Stimulated activated naive CD4-positive, alpha-beta T cell (primary cell): ENCODE measurements at regions not wholly inside any gene's neighbourhood (a gene's known extent, or its start where the extent isn't known, plus 50 kb on each side); places are given as distances from the start of the nearest gene placed in this dataset.

Experiments
- DNase-seq, 6 experiments: peaks; one replicate each; lab custom pipeline; 2025; lab: John Stamatoyannopoulos, UW

DNA sequence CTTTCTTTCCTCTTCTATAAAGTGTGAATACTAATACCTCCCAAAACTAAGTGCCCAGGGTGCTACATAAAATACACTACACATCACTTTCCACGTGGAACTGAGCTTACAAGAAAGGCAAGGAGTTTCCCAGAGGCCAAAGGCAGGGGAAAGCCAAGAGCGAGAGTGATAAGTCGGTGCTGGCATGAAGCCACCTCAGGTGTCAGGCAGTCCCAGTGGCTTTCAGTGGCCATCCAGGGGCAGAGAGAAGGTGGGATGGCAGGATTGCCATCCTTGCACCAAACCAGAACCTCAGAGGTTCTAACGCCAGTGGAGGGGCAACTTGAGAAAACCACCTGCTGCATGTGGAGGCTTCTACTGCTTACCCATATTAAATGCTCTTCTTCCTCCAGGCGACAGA is 79.7 kb upstream of the DIO3 start:
- no peak for DNase-seq

- no peak for DNase-seq
Observed at GRCh38 chr14:101482066-101482465, 79.2 kb upstream of the DIO3 start.

DNA sequence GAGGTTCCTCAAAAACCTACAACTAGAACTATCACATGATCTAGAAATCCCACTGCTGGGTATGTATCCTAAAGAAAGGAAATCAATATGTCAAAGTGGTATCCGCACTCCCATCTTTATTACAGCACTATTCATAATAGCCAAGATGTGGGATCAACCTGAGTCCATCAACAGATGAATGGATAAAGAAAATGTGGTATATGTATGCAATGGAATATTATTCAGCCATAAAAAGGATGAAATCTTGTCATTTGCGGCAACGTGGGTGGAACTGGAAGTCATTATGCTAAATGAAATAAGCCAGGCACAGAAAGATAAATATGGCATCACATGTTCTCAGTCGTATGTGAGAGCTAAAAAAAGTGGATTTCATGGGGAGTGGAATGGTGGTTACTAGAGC is 77.5 kb upstream of the DIO3 start:
- DNase-seq, result no peak

DNA sequence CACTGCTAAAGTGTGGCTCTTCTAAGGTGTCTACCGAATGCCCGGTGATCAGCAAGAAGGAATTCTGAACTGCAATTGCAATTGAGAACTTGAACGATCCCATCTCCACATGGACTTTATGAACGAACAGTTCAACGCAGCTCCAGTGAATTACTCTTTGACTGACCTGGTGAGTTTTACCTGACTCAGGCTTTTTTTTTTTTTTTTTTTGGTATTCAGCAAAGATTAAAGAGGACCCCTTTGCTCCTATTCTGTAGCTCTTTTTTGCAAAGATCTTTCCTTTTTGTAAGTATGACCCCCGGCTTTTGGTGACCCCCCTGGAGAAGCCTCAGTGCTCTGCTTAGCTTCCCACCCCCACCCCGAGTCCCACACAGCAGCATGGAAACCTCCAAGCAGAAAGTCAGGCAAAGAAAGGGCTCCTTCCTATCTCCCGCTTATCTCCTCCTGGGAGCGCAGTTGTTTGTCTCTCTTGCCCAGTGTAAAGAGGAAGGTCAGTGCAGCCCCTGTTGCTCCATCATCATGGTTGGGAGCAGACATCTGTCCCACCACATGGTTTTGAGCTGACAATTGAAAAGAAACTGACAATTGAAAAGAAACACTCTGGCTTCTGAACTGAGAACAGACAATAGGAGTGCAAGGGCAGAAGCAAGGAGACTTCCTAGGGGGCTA is 72.1 kb upstream of the DIO3 start:
- no peak for DNase-seq

- DNase-seq, result no peak
Observed at GRCh38 chr14:101490771-101491170, 70.5 kb upstream of the DIO3 start.

DNA sequence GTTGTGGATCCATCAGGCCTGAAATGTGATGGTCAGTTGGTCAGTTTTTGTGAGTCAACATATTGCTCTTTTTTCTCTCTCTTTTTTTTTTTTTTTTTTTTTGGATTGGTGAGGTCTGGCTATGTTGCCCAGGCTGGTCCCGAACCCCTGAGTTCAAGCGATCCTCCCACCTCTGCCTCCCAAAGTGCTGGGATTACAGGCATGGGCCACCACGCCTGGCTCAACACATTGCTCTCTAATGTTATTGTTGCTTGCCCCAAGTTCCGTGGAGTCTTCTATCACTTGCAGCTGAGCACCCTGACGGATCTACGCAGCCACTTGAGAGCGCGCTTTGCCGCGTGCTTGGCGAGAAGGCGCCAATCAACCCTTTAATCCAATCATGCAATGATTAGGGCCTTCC is 69.5 kb upstream of the DIO3 start:
- no peak for DNase-seq

- no peak for DNase-seq
Observed at GRCh38 chr14:101492716-101493115, 68.6 kb upstream of the DIO3 start.

DNA sequence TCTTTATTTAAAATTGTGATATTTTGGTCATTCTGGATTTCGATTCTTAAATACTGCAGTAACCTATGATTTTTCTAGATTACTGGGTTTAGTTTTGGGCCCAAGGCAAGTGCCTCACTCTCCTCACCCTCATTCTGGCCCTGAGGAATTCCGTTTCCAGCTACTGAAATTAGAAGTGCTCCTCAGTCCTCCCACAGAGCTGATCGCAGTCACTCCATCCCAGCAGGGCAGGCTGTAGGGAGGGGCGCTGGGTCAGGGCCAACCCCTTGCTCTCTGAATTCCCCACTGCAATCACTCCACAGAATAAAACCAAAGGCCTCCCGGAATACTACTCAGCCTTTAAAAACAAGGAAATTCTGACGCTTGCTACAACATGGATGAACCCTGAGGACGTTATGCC is 66.5 kb upstream of the DIO3 start:
- no peak for DNase-seq

DNA sequence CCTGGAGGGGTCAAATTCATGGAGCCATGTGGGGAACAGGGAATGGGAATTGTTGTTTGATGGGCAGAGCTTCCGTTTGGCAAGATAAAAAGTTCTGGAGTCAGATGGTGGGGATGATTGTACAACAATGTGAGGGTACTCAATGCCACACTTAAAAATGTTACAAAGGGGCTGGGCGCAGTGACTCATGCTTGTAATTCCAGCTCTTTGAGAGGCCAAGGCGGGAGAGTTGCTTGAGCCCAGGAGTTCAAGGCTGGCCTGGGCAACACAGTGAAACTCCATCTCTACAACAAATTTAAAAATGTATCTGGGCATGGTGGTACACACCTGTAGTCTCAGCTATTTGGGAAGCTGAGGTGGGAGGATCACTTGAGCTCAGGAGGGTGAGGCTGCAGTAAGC is 66.0 kb upstream of the DIO3 start:
- no peak for DNase-seq

GRCh38 chr14:101495827-101496775 is 65.2 kb upstream of the DIO3 start:
- DNase-seq, result no peak

GRCh38 chr14:101496776-101497683 is 64.3 kb upstream of the DIO3 start:
- DNase-seq, result no peak

GRCh38 chr14:101497684-101498525 is 63.4 kb upstream of the DIO3 start:
- DNase-seq, result no peak

GRCh38 chr14:101498526-101498860 is 62.8 kb upstream of the DIO3 start:
- DNase-seq, result no peak

- DNase-seq, result no peak
Observed at GRCh38 chr14:101499080-101499479, 62.2 kb upstream of the DIO3 start.

- DNase-seq, result no peak
Observed at GRCh38 chr14:101499513-101499912, 61.8 kb upstream of the DIO3 start.

DNA sequence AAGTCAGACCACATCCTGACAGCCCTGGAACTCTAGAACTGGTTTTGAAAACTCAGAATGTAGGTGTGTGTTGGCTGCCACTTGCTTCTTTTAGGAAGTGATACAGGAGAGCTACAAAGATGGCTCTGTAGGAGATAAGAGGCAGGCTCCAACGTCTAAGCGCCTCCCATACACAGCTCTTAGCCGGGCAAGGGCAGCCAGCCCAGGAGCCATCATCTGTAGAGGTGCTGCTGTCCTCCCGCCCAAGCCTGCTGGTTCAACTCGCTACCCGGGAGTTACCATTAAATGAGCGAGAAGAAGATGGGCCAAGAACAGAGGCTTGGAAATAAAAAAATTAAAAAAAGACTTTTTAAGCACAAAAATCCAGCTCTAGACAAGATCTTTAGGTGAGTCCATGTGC is 61.2 kb upstream of the DIO3 start:
- DNase-seq, result no peak

GRCh38 chr14:101500681-101501080 is 60.6 kb upstream of the DIO3 start:
- no peak for DNase-seq

DNA sequence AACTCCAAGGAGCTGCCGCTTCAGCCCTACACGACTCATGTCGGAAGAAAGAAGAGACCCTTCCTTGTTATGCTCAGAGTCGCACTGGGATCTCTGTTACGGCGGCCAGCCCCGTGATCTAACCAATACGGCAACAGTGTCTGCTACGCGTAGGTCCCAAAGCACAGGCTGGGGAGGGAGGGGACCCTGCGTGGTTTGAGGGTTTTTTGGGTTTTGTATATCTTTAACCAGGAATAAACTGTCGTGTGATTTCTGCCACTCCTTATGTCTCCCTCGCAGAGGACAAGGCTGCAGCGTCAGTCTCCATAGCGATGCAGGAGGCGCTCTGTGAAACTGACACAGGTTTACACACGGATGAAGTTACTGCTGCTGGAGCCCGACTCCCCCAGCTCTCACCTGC is 60.0 kb upstream of the DIO3 start:
- no peak for DNase-seq

DNA sequence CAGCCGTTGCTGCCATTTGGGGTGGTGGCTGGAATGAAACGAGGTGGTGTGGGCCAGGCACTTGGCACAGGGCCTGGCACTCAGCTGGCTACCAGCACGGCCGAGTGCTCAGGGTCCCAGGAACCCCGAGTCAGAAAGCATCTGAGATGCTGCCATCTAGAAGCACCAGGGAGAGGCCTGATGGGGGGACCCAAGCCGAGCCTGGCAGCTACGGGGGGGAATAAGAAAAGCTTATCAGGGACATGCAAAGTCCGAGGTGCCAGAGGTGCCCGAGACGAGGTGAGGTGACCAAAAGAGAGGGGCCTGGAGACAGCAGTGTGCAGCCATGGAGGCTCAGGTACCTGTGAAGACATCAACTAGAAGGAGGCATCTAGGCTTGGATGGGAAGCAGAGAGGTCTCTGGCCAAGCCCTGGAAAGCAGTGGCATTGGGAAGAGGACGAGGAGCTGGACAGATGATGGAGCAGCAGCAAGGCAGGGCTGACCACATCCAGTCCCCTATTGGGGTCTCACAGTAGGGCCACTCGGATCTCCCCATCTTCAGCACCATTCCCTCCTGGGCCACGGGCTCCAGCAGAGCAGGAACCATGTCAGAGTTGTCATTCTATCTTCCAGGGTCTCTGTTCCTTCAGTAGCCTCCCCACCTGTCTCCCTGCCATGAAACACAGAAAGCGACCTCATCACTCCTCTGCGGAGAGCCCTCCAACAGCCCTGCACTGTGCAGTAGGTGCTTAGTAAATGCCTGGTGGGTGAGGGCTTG is 59.3 kb upstream of the DIO3 start:
- DNase-seq, result no peak

DNA sequence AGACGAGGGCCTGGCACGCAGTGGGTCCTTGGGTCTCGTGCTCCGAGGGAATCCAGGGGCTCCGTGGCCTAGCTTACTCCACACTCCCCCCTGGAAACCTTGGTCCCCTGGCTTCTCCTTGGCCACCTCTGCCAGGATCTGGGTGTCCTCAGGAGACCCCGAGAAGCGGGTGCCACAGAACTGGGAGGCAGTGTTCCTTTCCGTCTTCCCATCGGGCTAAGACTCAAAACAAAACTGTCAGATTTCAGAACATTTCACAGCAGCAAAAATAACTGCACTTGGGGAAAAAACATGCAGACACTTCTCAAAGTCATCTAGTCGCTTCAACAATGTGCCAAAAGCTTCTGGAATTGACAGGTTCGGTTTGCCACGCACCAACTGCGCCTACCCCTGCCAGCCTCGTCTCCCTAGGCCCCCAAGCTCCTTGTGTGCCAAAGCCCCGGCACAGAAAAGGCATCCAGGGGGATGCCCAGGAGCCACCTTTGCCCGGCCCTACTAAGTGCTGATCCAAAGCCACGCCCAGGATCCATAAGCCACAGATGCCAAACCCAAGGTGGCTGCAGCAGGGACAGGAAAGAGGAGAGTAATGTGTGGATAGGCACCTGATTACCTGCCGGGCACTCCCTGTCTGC is 58.4 kb upstream of the DIO3 start:
- DNase-seq, result no peak
